HEK293T (cell line): ENCODE measurements at regions not wholly inside any gene's neighbourhood (a gene's known extent, or its start where the extent isn't known, plus 50 kb on each side); places are given as distances from the start of the nearest gene placed in this dataset.

Experiments used
- ARNT ChIP-seq: fragments of 450-650 bp; IDR thresholded peaks from 2 replicates; pipeline ENCODE4 v1.6.1; 2017; ENCODE audit warnings: mild to moderate bottlenecking
- BHLHE40 ChIP-seq: fragments of 450-650 bp; IDR thresholded peaks from 2 replicates; pipeline ENCODE4 v1.6.1; 2016; ENCODE audit warnings: mild to moderate bottlenecking, moderate library complexity, borderline replicate concordance
- ELF4 ChIP-seq: fragments of 450-650 bp; IDR thresholded peaks from 2 replicates; pipeline ENCODE4 v1.6.1; 2017; ENCODE audit warnings: antibody characterized with exemption
- FOXA1 ChIP-seq: fragments of 450-650 bp; IDR thresholded peaks from 2 replicates; pipeline ENCODE4 v1.6.1; 2016; ENCODE audit warnings: mild to moderate bottlenecking
- FOXK2 ChIP-seq: fragments of 450-650 bp; IDR thresholded peaks from 2 replicates; pipeline ENCODE4 v1.6.1; 2016; ENCODE audit warnings: mild to moderate bottlenecking
- FOXM1 ChIP-seq: fragments of 450-650 bp; IDR thresholded peaks from 2 replicates; pipeline ENCODE4 v1.6.1; 2017; ENCODE audit warnings: mild to moderate bottlenecking, borderline replicate concordance
- LEF1 ChIP-seq: fragments of 450-650 bp; IDR thresholded peaks from 2 replicates; pipeline ENCODE4 v1.6.1; 2017; ENCODE audit warnings: mild to moderate bottlenecking, borderline replicate concordance
- NFRKB ChIP-seq: fragments of 450-650 bp; IDR thresholded peaks from 2 replicates; pipeline ENCODE4 v1.6.1; 2016; ENCODE audit warnings: mild to moderate bottlenecking, moderate library complexity
- TARDBP ChIP-seq: fragments of 450-650 bp; IDR thresholded peaks from 2 replicates; pipeline ENCODE4 v1.6.1; 2016

DNA sequence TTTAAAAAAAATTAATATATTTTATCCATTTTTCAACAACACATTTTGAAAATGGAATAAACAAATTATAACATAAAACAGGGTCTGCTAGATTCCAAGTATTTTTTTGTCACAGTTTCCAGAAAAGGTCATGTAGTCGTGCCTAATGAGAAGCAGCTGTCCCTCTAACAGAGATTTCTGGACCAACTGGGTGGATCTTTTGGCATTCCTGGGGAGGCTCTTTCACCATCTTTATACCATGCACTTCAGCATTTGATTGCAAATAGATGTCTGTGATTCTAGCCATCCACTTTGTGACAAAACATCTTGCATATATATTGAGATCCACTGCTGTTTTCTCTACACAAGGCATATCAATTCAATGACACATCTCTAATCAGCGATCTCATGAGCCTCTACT, 210.7 kb upstream of the LDB2 start:
- TF ChIP-seq TARDBP = no peak
- TF ChIP-seq NFRKB = no peak
- no peak for TF ChIP-seq ELF4
- TF ChIP-seq FOXA1 = no peak
- TF ChIP-seq FOXK2 = no peak
- no peak for TF ChIP-seq LEF1
- no peak for TF ChIP-seq BHLHE40
- no peak for TF ChIP-seq ARNT
- no peak for TF ChIP-seq FOXM1
